Breast epithelium (tissue), 4 donors: ENCODE measurements at regions not wholly inside any gene's neighbourhood (a gene's known extent, or its start where the extent isn't known, plus 50 kb on each side); places are given as distances from the start of the nearest gene placed in this dataset.
A peak's percentile ranks its signal among the peaks of the same experiment; 100 is the strongest.

Source experiments
- DNase-seq, 2 donors: peaks; one replicate each; pipeline ENCODE4 v3.0.0-alpha.2; 2019; ENCODE audit warnings: low spot score in 2 of 2
- H3K27ac ChIP-seq, 2 donors: fragments of 200-600 bp; sonication (generic) in 1 of 2; one replicate each; pipeline ENCODE4 v1.5.1; 2016 to 2019; ENCODE audit warnings: mild to moderate bottlenecking in 1 of 2
- H3K27me3 ChIP-seq, 2 donors: fragments of 200-600 bp; sonication (generic) in 1 of 2; one replicate each; pipeline versions ENCODE4 v1.5.1 to v1.6.0; 2017 to 2019; ENCODE audit warnings: control low read depth in 1 of 2, mild to moderate bottlenecking in 1 of 2
- H3K36me3 ChIP-seq: fragments of 200-600 bp; one replicate; pipeline ENCODE4 v1.5.1; 2019
- H3K4me1 ChIP-seq, 2 donors: fragments of 200-600 bp; sonication (generic); one replicate each; pipeline ENCODE4 v1.5.1; 2016 to 2019; ENCODE audit warnings: control low read depth in 1 of 2
- H3K4me3 ChIP-seq, 3 donors: fragments of 200-600 bp; sonication (generic); 1 replicate in 2 of 3; 2 replicates in 1 of 3; pipeline ENCODE4 v1.5.1; 2016 to 2019; ENCODE audit warnings: mild to moderate bottlenecking in 3 of 3, moderate library complexity in 2 of 3
- H3K9me3 ChIP-seq, 2 donors: fragments of 200-600 bp; sonication (generic) in 1 of 2; one replicate each; pipeline ENCODE4 v1.5.1; 2016 to 2019; ENCODE audit warnings: control low read depth in 1 of 2
- CTCF ChIP-seq, 3 donors: fragments of 450-650 bp; IDR thresholded peaks; one replicate each; pipeline ENCODE4 v1.5.1; 2016 to 2017; ENCODE audit warnings: antibody characterized with exemption in 3 of 3, mild to moderate bottlenecking in 3 of 3, moderate library complexity in 3 of 3
- POLR2A ChIP-seq: fragments of 450-650 bp; IDR thresholded peaks from one replicate; pipeline ENCODE4 v1.6.1; 2016; ENCODE audit warnings: antibody characterized with exemption, mild to moderate bottlenecking, moderate library complexity
- POLR2AphosphoS5 ChIP-seq, 3 donors: sonication (generic); formaldehyde crosslinking; IDR thresholded peaks; one replicate each; pipeline ENCODE4 v1.6.1; 2017; ENCODE audit warnings: antibody characterized with exemption in 3 of 3
- intact Hi-C: fragments of 100-400 bp; cut with DNase I; formaldehyde crosslinking; loops from one replicate; pipeline ENCODE4 v1.15.1; 2023; ENCODE audit warnings: low total_unique reads

- no peaks in the 10 kb centered on the region for H3K4me1 ChIP-seq
- H3K27ac ChIP-seq, result no peak overlapping the region
- intact Hi-C loops, result no loop called here
- H3K36me3 ChIP-seq, result no peaks in the 10 kb centered on the region
- H3K27me3 ChIP-seq, result no peaks in the 10 kb centered on the region
- DNase-seq, result no peak
- H3K4me3 ChIP-seq, result no peak overlapping the region
- H3K9me3 ChIP-seq, result peaks cover 0 to 4% of the 10 kb centered on the region in 2 donors
- TF ChIP-seq POLR2A, result no peak
Measured at GRCh38 chr5:167912941-167913665, 378.3 kb upstream of the WWC1 start.

DNA sequence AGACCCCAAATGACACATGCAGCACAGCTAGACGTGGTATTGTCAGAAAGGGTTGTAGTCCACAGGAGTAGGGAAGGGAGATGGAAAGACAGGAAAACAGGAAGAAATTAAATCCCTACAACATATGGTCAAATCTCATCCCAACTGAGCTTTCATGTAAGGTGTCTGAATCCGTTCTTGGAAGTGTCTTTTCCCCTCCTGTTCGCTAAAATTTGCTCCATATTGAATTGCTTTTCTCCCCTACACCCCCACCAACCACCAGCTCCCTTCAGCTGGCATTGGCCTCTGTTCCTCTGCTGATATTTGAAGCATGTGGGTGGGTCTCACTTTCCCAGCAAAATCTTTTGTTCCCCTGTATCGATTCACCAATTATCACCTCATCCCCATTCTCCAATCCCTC lies 376.2 kb upstream of the WWC1 start:
- DNase-seq, result no peak
- Histone ChIP-seq H3K27ac (no peak overlapping the region), H3K36me3 (no peaks in the 10 kb centered on the region), H3K27me3 (no peaks in the 10 kb centered on the region), H3K4me1 (no peaks in the 10 kb centered on the region), H3K4me3 (no peak overlapping the region), H3K9me3 (peaks cover 0 to 4% of the 10 kb centered on the region in 2 donors)
- no peak for TF ChIP-seq POLR2AphosphoS5 (IDR thresholded peaks at IDR 0.05)
- no peak for TF ChIP-seq CTCF (IDR thresholded peaks at IDR 0.05)
- TF ChIP-seq POLR2A, result no peak
- intact Hi-C loops, result no loop called here

- H3K27me3 ChIP-seq, result no peaks in the 10 kb centered on the region
- no peak overlapping the region for H3K27ac ChIP-seq
- no peak for DNase-seq
- no peak overlapping the region for H3K4me3 ChIP-seq
- TF ChIP-seq POLR2A, result no peak
- no peak for TF ChIP-seq CTCF (IDR thresholded peaks at IDR 0.05)
- no peak for TF ChIP-seq POLR2AphosphoS5 (IDR thresholded peaks at IDR 0.05)
- intact Hi-C loops, result no loop called here
- no peaks in the 10 kb centered on the region for H3K36me3 ChIP-seq
- peaks cover 0 to 4% of the 10 kb centered on the region in 2 donors for H3K9me3 ChIP-seq
- no peaks in the 10 kb centered on the region for H3K4me1 ChIP-seq
Measured at GRCh38 chr5:167916261-167916691, 375.2 kb upstream of the WWC1 start.

DNA sequence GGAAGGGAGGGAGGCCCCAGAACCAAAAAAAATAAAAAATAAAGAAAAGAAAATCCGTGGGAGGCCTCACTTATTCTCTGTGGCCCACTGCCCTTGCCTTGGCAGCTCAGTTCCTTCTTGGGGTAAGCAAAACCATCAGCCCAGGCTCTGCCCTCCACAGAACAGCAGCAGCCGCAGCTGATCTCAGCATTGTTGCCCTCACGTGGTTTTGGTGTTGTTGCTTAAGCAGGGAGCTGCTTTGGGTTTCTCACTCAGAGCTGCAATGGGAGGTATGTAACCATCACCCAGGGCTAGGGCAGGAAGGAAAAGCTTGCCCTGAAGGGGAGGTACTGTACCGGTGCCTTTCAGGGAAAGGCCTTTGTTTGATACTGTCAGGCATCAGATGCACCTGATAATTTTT lies 374.7 kb upstream of the WWC1 start:
- TF ChIP-seq CTCF (IDR thresholded peaks at IDR 0.05) (no peak), POLR2A (no peak), POLR2AphosphoS5 (IDR thresholded peaks at IDR 0.05) (no peak)

GRCh38 chr5:167918184-167918812 lies 373.1 kb upstream of the WWC1 start:
- Histone ChIP-seq H3K36me3 (no peaks in the 10 kb centered on the region), H3K9me3 (peaks cover 0 to 4% of the 10 kb centered on the region in 2 donors), H3K4me3 (no peak overlapping the region), H3K4me1 (no peaks in the 10 kb centered on the region), H3K27ac (no peak overlapping the region), H3K27me3 (no peaks in the 10 kb centered on the region)
- no peak for DNase-seq
- TF ChIP-seq POLR2AphosphoS5 (IDR thresholded peaks at IDR 0.05), result no peak
- TF ChIP-seq CTCF (IDR thresholded peaks at IDR 0.05), result no peak
- no peak for TF ChIP-seq POLR2A
- intact Hi-C loops, result no loop called here

More for the DNA sequence above, 374.7 kb upstream of the WWC1 start:
- peak in 1 of 2 donors; percentile 20 for DNase-seq
- intact Hi-C loops, result no loop called here
- H3K4me1 ChIP-seq, result no peaks in the 10 kb centered on the region
- H3K27me3 ChIP-seq, result no peaks in the 10 kb centered on the region
- H3K36me3 ChIP-seq, result no peaks in the 10 kb centered on the region
- no peak overlapping the region for H3K4me3 ChIP-seq
- H3K27ac ChIP-seq, result no peak overlapping the region
- peaks cover 0 to 4% of the 10 kb centered on the region in 2 donors for H3K9me3 ChIP-seq
